PFSK-1 (cell line): ENCODE measurements at regions not wholly inside any gene's neighbourhood (a gene's known extent, or its start where the extent isn't known, plus 50 kb on each side); places are given as distances from the start of the nearest gene placed in this dataset.

ENCODE experiments used
- POLR2AphosphoS5 ChIP-seq: IDR thresholded peaks from 2 replicates; pipeline ENCODE4 v1.6.1; 2012; ENCODE audit warnings: low read depth, mild to moderate bottlenecking, control low read depth, low read length, moderate library complexity
- SIN3A ChIP-seq: IDR thresholded peaks from 2 replicates; pipeline ENCODE4 v1.6.1; 2012; ENCODE audit warnings: mild to moderate bottlenecking, low read length, moderate library complexity, borderline replicate concordance; ENCODE audit not compliant: insufficient read depth
- TAF1 ChIP-seq: IDR thresholded peaks from 2 replicates; pipeline ENCODE4 v1.6.1; 2012; ENCODE audit warnings: low read length, control low read depth, borderline replicate concordance; ENCODE audit not compliant: insufficient read depth

GRCh38 chr5:24791326-24791725 is 146.5 kb upstream of the CDH10 start:
- TF ChIP-seq TAF1 (no peak), POLR2AphosphoS5 (no peak), SIN3A (no peak)
